Suprapubic skin (tissue), 3 donors: ENCODE measurements at regions not wholly inside any gene's neighbourhood (a gene's known extent, or its start where the extent isn't known, plus 50 kb on each side); places are given as distances from the start of the nearest gene placed in this dataset.

Source experiments
- POLR2A ChIP-seq, 2 donors: fragments of 450-650 bp; IDR thresholded peaks; one replicate each; pipeline ENCODE4 v1.6.1; 2017; ENCODE audit warnings: antibody characterized with exemption in 2 of 2, mild to moderate bottlenecking in 2 of 2, moderate library complexity in 2 of 2
- TF ChIP-seq, protein P1 (sequence below), 2 donors: fragments of 200-600 bp in 1 of 2; fragments of 450-650 bp in 1 of 2; sonication (generic) in 1 of 2; IDR thresholded peaks; one replicate each; pipeline ENCODE4 v1.5.1; 2016 to 2019; ENCODE audit warnings: antibody characterized with exemption in 2 of 2, mild to moderate bottlenecking in 1 of 2, moderate library complexity in 1 of 2

DNA sequence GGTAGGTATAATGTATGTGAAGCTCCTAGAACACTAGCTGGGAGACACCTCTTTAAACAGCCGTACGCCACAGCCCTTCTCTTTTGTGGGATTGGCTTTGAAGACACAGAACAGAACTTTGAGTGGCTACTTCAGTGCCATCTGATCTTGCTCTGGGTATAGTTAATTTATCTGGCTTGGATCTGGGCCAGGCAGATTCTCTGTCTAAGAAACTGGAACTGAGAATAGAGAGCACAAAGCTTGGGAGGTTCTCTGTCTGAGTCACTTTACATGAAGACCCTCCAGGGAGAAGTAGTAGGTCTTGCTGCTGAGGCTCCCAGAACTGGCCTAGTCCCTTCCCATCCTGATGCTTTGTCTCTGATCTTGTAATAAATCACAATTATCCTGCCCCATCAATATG lies 721.0 kb upstream of the KIF2B start:
- TF ChIP-seq POLR2A (IDR thresholded peaks at IDR 0.05), result no peak
- TF ChIP-seq, protein P1, sequence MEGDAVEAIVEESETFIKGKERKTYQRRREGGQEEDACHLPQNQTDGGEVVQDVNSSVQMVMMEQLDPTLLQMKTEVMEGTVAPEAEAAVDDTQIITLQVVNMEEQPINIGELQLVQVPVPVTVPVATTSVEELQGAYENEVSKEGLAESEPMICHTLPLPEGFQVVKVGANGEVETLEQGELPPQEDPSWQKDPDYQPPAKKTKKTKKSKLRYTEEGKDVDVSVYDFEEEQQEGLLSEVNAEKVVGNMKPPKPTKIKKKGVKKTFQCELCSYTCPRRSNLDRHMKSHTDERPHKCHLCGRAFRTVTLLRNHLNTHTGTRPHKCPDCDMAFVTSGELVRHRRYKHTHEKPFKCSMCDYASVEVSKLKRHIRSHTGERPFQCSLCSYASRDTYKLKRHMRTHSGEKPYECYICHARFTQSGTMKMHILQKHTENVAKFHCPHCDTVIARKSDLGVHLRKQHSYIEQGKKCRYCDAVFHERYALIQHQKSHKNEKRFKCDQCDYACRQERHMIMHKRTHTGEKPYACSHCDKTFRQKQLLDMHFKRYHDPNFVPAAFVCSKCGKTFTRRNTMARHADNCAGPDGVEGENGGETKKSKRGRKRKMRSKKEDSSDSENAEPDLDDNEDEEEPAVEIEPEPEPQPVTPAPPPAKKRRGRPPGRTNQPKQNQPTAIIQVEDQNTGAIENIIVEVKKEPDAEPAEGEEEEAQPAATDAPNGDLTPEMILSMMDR (IDR thresholded peaks at IDR 0.05), result no peak
